ENCODE measurements at regions not wholly inside any gene's neighbourhood (a gene's known extent, or its start where the extent isn't known, plus 50 kb on each side); places are given as distances from the start of the nearest gene placed in this dataset.

DNA sequence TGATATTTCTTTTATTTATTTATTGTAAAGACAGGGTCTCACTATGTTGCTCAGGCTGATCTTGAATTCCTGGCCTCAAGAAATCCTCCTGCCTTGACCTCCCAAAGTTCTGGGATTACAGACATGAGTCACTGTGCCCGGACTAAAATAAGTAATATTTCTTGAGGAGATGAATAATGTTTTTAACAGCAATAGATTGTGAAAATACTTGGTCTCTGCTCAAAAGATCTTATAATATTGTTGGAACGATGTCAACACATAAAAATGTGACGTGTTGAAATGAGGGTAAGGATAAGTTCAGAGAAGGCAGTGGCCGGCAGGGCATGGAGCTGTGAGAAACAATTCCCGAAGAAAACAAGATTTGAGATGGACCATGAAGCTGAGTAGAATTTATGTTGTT lies 178.7 kb downstream of the GJA1 start:
- TF ChIP-seq, protein P1, sequence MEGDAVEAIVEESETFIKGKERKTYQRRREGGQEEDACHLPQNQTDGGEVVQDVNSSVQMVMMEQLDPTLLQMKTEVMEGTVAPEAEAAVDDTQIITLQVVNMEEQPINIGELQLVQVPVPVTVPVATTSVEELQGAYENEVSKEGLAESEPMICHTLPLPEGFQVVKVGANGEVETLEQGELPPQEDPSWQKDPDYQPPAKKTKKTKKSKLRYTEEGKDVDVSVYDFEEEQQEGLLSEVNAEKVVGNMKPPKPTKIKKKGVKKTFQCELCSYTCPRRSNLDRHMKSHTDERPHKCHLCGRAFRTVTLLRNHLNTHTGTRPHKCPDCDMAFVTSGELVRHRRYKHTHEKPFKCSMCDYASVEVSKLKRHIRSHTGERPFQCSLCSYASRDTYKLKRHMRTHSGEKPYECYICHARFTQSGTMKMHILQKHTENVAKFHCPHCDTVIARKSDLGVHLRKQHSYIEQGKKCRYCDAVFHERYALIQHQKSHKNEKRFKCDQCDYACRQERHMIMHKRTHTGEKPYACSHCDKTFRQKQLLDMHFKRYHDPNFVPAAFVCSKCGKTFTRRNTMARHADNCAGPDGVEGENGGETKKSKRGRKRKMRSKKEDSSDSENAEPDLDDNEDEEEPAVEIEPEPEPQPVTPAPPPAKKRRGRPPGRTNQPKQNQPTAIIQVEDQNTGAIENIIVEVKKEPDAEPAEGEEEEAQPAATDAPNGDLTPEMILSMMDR (conservative IDR thresholded peaks at IDR 0.05; ENCODE audit: low read length): no peak
- TF ChIP-seq EZH2phosphoT487 (IDR thresholded peaks at IDR 0.05; ENCODE audit: borderline replicate concordance): no peak

Data from Loucy (cell line).